HG03196 (cell line): ENCODE measurements at regions not wholly inside any gene's neighbourhood (a gene's known extent, or its start where the extent isn't known, plus 50 kb on each side); places are given as distances from the start of the nearest gene placed in this dataset.
A peak's percentile ranks its signal among the peaks of the same experiment; 100 is the strongest.

Source experiments
- ATAC-seq: cut with Tn5 transposase; IDR thresholded peaks from one replicate; pipeline ENCODE4 v1.9.1; 2021; ENCODE audit not compliant: unreplicated experiment

GRCh38 chr2:204177251-204177976 is 240.9 kb downstream of the ICOS start:
- ATAC-seq, result no peak

DNA sequence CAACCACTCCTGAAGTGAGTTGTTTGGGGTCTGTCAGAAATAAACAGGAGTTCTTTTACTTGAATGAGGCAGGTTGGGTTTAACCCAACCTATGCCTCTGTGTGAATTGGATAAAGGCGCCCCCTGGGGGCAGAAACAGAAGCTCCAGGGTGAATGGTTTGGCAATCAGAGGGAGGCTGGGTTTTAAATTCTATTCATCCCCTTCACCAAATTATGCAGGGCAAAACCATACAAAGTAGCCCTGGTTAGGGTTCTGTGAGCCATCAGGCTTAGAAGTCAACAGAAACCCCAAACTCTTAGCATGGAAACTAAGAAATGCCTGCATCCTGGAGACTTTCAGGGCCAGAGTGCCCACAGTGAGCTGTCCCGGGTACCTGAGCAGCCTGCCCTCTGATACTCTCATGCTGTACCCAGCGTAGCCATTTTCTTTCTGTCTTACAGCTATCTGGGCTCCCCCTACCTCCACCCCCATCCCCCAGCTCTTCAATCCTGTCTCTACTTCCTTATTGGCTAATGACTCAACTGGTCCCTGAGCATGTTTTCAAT is 241.5 kb downstream of the ICOS start:
- peak; percentile 65 for ATAC-seq

- ATAC-seq, result no peak
Observed at GRCh38 chr2:204180649-204181048, 244.1 kb downstream of the ICOS start.

GRCh38 chr2:204183608-204184007 is 247.0 kb downstream of the ICOS start:
- no peak for ATAC-seq

DNA sequence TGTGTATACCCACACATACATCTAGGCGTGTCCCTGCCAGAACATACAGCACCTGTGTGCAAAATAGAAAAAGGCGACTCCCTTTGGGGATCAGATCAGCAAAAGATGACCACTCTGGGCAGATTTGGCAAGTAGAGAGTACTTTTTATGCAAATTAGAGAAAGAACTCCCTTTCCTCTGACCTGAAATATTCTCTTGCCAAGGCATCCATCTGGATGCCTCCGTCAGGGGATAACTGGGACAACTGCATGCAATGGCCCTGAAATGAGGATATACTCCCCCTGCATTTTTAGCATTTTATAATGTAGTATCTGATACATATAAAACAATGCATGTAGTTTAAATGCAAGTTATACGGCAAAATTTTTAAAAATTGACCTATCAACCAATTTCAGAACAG is 247.7 kb downstream of the ICOS start:
- ATAC-seq, result no peak

DNA sequence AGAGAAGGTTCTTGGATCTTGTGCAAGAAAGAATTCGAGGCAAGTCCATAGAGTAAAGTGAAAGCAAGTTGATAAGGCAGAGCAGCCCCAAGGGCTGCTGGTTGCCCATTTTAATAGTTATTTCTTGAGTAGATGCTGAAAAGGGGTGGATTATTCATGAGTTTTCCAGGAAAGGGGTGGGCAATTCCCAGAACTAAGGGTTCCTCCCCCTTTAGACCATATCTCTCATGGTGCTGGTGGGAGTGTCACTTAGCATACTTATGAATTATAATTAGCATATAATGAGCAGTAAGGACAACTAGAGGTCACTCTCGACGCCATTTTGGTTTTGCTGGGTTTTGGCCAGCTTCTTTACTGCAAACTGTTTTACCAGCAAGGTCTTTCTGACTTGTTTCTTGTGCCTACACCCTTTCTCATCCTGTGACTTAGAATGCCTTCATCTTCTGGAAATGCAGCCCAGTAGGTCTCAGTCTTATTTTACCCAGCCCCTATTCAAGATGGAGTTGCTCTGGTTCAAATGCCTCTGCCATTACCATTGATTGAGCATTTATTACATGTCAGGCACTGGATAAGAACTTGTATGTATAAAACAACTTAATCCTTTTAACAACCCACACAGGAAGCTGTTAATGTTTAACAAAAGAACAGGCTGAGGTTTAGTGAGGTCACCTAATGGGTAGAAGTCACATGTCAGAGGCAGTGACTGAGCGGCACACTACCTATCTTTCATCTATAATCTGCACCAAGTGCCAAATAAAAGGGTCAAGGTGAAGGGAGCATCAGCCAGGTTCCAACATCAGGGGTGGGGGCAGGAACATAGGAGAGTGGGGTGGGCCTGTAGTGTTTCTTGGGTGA is 250.9 kb downstream of the ICOS start:
- no peak for ATAC-seq

DNA sequence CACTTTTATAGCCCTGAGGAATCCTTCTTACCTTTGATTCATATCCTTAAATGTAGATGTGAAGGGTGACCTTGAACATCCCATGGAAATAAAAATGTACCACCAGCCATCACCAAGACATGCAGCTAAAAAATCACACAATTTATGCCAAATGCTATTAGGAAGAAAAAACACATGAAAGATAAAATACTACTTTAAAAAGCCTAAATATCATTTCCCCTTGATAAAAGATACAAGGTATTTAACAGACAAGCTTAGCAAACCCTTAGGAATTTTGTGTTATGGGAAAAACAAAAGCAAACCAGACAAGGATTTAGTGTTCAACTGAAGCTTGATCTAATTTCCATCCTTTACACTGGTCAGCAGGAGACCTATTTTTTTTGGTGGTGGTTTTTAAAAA is 255.0 kb downstream of the ICOS start:
- ATAC-seq, result no peak

DNA sequence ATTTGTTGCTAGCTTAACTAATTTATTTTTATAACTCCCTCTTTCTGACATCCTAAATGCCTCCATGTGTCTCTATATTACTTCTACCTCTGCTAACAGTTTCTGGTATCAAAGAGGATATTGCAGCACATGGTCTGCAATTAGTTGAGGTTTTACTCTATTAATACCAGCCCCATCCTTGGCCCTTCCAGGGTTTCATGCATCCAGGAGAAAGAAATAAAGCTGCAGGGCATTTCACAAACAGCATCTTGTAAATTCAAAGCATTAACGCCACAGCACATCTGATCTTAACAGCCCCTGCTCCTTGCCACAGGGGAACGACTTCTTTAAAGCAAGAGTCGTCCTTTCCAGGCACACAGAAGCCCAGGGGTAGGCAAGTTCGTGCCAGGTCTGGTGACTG is 258.9 kb downstream of the ICOS start:
- no peak for ATAC-seq

GRCh38 chr2:204197336-204198005 is 260.9 kb downstream of the ICOS start:
- ATAC-seq, result no peak

DNA sequence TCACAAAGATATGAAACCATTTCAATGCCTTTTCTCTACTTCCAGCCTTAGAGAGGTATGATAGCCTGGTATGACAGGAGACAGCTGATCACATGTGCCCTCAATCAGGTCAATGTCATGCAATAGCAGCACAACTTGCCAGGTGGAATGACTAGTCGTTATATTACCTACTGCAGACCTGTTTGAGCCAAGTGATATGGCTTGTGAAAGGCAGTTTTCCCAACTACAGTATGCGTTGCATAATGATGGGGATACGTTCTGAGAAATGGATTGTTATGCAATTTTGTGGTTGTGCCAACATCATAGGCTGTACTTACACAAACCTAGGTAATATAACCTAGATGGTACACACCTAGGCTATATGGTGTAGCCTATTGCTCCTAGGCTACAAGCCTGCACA is 262.8 kb downstream of the ICOS start:
- no peak for ATAC-seq

DNA sequence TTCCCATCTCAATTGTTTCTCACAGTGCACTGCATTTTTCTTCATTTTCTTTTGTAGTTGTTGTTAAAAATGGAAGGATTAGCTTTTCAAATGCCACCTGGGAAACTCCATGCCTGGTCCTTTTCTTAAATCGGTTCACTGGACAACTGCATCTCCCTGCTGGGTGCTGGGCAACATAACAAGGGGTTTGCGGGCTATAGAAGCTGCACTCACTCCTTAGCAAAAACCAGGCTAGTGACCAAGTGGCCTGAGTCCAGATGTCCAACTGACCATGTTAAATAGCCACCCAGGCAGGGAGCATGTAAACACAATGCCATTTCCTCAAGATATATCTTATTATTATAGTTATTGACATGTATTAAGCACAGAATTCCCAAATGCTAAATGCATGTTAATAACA is 264.9 kb downstream of the ICOS start:
- ATAC-seq, result no peak

GRCh38 chr2:204202253-204202652 is 265.7 kb downstream of the ICOS start:
- ATAC-seq, result no peak

DNA sequence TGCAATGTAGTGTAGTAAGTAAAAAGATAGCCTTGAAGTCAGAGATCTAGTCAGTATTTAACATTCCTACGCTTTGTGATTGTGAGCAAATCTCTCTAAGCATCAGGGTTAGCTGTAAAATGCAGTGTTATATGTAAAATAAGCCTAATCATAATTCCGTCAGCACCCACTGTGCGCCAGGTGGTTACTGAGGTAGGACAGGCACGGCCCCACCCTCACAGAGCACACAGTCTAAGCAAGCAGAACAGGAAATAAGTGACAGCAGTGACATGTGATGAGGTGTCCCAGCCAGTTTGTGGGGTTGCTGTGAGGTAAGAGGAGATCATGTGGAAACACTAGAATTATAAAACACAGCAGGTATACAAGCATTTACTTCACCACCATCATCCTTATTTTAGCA is 267.1 kb downstream of the ICOS start:
- no peak for ATAC-seq

DNA sequence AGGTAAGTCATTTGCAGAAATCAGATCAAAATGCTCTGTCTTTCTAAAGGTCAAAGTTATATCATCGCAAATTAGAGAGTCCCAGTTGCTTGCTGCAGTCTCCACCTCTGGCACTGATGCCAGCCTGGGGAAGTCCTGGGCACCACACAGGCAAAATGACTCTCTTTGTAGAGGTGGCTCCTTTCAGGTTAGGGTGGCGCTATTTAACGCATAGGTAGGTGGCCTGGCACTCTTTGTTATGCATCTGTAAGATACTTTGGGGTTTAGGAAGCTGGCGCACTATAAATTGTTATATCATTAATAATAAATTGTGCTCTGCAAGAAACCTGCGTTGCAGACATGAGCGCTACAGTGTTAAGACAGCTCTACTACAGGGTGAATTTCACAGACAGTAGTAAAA is 268.5 kb downstream of the ICOS start:
- ATAC-seq, result no peak

- ATAC-seq, result no peak
Observed at GRCh38 chr2:204205538-204205937, 269.0 kb downstream of the ICOS start.

DNA sequence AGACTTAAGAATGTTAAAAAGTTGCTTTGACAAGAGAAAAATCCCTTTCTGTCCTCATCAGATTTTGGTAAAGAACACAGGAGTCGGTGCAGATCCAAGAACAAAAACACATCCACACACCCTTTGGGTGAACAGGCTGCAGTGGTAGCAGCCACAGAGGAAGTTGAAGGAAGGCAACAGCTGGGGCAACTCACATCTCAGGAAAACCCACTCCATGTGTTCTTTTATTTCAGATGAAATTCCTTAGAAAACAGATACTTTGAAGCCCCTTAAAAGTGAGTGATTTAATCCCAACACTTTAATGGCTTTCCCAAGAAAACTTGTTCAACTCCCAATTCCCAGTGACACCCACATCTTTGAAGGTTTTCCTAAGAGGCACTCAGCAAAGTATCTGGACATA is 271.3 kb downstream of the ICOS start:
- no peak for ATAC-seq

DNA sequence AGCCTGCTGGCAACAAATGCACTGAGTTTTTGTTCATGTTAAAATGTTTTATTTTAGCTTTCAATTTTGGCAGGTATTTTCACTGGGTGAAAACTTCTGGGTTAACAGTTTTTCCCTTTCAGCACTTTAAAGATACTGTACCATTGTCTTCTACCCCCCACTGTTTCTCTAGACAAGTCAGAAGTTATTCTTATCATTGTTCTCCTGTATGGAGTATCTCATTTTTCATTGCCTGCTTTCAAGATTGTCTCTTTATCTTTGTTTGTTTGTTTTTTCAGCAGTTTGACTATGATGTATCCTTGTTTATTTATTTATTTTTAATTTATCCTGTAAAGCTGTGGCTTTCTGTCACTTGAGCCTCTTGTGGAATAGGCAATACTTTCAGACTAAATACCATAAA is 277.0 kb downstream of the ICOS start:
- no peak for ATAC-seq

DNA sequence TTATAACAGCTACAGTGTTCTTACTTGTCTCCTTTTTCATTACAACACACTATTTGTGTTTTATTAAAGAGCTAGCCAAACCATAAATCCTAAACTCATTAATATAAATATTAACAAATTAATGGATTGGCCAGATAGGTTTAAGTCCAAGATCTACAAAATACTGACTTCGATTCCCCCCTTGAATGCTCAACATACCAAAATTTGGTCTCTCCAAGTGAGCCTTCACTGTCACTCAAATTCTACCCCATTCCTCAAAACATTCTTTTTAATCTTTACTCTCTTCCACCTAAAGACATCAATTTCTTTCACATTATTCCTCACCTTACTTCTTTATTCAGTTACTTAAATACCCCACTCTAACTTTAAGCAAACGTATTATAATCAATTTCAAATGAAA is 281.5 kb downstream of the ICOS start:
- ATAC-seq, result no peak

GRCh38 chr2:204219196-204219595 is 282.6 kb downstream of the ICOS start:
- no peak for ATAC-seq

GRCh38 chr2:204220896-204221295 is 284.3 kb downstream of the ICOS start:
- no peak for ATAC-seq

- ATAC-seq, result no peak
Observed at GRCh38 chr2:204223046-204223445, 286.5 kb downstream of the ICOS start.

GRCh38 chr2:204223544-204223943 is 287.0 kb downstream of the ICOS start:
- ATAC-seq, result no peak
